ENCODE measurements at regions not wholly inside any gene's neighbourhood (a gene's known extent, or its start where the extent isn't known, plus 50 kb on each side); places are given as distances from the start of the nearest gene placed in this dataset.

DNA sequence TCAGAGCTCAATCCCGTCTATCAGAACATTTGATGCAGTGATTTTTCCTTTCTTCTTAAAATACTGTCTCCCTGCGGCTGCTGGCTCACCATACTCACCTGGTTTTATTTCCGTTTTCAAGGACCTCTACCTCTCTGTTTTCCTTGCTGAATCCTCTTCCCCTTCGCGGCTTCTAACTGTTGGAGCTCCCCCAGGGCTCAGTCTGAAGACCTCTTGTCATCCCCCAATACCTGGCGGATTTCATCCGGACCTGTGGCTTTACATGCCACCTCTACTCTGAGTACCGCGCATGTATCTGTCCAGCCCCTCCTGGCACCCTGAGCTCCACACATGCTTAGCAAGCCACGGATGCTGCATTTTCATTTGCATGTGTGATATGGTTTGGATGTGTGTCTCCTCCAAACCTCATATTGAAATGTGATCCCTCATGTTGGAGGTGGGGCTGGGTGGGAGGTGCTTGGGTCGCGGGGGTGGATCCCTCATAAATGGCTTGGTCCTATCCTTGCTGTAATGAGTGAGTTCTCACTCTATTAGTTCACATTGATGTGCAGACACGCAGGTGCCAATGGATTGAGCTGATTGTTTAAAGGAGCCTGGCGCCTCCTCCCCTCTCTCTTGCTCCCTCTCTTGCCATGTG lies 106.2 kb upstream of the LSM14A start:
- TF ChIP-seq, protein P1, sequence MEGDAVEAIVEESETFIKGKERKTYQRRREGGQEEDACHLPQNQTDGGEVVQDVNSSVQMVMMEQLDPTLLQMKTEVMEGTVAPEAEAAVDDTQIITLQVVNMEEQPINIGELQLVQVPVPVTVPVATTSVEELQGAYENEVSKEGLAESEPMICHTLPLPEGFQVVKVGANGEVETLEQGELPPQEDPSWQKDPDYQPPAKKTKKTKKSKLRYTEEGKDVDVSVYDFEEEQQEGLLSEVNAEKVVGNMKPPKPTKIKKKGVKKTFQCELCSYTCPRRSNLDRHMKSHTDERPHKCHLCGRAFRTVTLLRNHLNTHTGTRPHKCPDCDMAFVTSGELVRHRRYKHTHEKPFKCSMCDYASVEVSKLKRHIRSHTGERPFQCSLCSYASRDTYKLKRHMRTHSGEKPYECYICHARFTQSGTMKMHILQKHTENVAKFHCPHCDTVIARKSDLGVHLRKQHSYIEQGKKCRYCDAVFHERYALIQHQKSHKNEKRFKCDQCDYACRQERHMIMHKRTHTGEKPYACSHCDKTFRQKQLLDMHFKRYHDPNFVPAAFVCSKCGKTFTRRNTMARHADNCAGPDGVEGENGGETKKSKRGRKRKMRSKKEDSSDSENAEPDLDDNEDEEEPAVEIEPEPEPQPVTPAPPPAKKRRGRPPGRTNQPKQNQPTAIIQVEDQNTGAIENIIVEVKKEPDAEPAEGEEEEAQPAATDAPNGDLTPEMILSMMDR (IDR thresholded peaks at IDR 0.05; ENCODE audit: low read depth, low read length): no peak

DNA sequence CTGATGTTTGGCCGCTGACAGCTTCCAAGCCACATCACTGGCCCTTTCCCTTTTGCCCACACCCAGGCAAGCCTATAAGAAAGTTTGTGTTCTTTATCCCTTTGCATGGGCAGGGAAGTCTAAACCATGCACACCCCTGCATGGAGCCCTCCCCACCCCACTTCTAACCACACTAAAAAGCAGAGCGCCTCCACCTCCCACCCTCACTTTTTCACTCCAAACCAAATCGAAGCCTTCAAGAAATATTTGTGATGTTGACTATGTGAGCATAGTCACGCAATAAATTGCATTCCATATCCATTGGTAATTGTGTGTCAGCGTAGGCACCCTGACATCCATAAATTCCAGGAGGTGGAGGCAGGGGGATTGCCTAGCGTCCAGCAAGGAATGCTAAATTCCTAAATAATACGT lies 104.4 kb upstream of the LSM14A start:
- DNase-seq (ENCODE audit: extremely low read depth, low read depth): no peak
- TF ChIP-seq, protein P1 (IDR thresholded peaks at IDR 0.05; ENCODE audit: low read depth, low read length): no peak

More for the DNA sequence above, 106.2 kb upstream of the LSM14A start:
- no peak for DNase-seq (ENCODE audit: extremely low read depth, low read depth)

DNA sequence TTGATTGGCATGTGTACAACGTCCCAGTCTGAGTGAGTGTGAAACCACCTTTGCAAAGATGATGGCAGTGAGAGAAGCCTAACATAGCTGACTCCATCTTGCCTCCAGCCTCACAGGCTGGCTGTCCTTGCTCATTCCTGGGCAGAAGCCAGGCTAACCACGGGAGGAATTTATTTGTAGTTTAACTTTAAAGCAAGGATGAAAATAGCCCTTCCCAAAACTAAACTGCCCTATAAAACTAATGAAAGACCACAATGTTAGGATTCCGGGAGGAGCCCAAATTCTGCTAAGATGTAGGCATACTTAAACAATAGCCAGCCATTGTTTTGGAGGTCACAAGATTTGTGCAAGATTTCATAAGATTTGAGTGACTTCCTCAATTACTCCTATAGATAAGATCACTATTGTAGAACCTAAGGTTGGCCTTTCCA lies 96.6 kb upstream of the LSM14A start:
- TF ChIP-seq, protein P1 (IDR thresholded peaks at IDR 0.05; ENCODE audit: low read depth, low read length): no peak
- DNase-seq (ENCODE audit: extremely low read depth, low read depth): no peak

- no peak for DNase-seq (ENCODE audit: extremely low read depth, low read depth)
Observed at GRCh38 chr19:34082289-34083077, 89.8 kb upstream of the LSM14A start.

DNA sequence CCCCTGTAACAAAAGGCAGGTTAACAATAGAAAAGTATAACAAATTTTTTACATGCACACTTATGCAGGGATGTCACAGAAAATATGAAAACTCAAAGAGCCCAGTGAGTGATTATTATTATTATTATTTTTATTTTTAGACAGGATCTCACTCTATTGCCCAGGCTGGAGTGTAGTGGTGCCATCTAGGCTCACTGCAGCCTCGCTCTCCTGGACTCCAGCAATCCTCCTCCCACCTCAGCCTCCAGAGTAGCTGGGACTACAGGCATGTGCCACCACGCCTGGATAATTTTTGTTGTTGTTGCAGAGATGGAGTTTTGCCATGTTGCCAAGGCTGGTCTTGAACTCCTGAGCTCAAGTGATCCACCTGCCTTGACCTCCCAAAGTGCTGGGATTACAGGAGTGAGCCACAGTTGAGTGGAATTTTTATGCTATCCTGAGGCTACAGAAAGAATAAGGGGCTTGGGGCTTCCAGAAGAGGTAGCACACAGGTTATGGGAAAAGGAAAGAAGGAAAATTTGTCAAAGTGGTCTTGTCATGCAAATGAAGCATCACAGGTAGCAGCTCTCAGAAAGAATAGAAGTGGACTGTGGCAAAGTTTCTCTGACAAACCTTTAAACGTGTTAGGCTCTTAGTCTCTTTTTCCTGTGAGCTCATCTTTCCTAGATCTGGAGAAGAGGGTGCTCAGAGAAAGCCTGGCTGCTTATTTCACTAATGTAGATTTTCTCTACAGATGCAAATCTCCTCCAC lies 87.7 kb upstream of the LSM14A start:
- no peak for DNase-seq (ENCODE audit: extremely low read depth, low read depth)
- TF ChIP-seq, protein P1 (IDR thresholded peaks at IDR 0.05; ENCODE audit: low read depth, low read length): no peak

More at GRCh38 chr19:34082289-34083077, 89.8 kb upstream of the LSM14A start:
- TF ChIP-seq, protein P1 (IDR thresholded peaks at IDR 0.05; ENCODE audit: low read depth, low read length): no peak

DNA sequence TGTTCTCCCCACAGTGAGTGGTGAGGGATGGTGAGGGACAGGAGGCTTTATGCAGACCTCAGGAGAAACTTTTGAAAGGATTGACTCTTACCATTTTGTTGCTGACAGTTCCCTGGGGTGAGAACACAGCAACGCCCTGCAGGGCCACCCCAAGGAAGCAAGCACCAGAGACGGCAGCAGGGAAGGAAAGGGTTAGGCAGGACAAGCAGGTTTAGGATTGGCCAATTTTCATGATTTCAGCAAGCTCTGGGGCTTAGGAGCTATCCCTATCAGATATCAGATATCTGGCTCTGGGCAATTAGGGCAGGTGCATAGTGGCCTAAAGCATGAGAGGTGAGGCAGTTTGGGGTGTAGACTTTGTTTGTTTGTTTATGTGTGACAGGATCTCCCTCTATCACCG lies 87.0 kb upstream of the LSM14A start:
- TF ChIP-seq, protein P1 (IDR thresholded peaks at IDR 0.05; ENCODE audit: low read depth, low read length): no peak
- no peak for DNase-seq (ENCODE audit: extremely low read depth, low read depth)

Data from AG09319 (cell line).